IPS-15b (cell line): ENCODE measurements at regions not wholly inside any gene's neighbourhood (a gene's known extent, or its start where the extent isn't known, plus 50 kb on each side); places are given as distances from the start of the nearest gene placed in this dataset.

ENCODE experiments used
- H3K27me3 ChIP-seq: one replicate; pipeline ENCODE4 v1.6.1; 2013; ENCODE audit warnings: low read length; ENCODE audit not compliant: control insufficient read depth, insufficient read depth
- H3K36me3 ChIP-seq: one replicate; pipeline ENCODE4 v1.6.1; 2013; ENCODE audit warnings: low read length; ENCODE audit not compliant: control insufficient read depth, insufficient read depth
- H3K4me1 ChIP-seq: one replicate; pipeline ENCODE4 v1.6.1; 2013; ENCODE audit warnings: mild to moderate bottlenecking, low read length; ENCODE audit not compliant: control insufficient read depth, insufficient read depth
- H3K4me3 ChIP-seq: one replicate; pipeline ENCODE4 v1.5.1; 2013; ENCODE audit warnings: low read depth, low read length
- H3K9ac ChIP-seq: one replicate; pipeline ENCODE4 v1.6.1; 2013; ENCODE audit warnings: low read depth, mild to moderate bottlenecking, low read length
- H3K9me3 ChIP-seq: one replicate; pipeline ENCODE4 v1.6.1; 2013; ENCODE audit warnings: mild to moderate bottlenecking, low read length; ENCODE audit not compliant: control insufficient read depth, insufficient read depth

DNA sequence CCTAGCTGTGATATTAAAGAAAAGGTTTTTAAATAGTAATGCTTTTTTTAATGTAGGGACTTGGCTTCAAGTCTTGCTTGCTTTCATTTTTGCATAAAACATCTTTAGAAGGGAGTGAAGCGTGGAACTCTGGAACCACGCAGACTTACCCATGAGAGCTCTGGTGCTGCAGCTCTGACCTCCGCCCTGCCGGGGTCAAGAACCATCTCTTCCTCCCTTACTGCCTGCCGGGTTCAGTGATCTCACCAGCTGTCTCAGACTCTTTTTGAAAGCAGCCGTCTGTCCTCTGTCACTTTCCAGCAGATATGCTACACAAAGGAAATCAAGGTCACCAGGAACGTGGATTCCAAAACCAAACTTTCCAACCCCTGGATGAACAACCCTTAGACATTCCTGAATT, 353.8 kb downstream of the GPR37 start:
- H3K9ac ChIP-seq, result no peak overlapping the region
- no peaks in the 10 kb centered on the region for H3K27me3 ChIP-seq
- H3K4me1 ChIP-seq, result no peaks in the 10 kb centered on the region
- H3K9me3 ChIP-seq, result no peaks in the 10 kb centered on the region
- no peaks in the 10 kb centered on the region for H3K36me3 ChIP-seq
- no peak overlapping the region for H3K4me3 ChIP-seq

DNA sequence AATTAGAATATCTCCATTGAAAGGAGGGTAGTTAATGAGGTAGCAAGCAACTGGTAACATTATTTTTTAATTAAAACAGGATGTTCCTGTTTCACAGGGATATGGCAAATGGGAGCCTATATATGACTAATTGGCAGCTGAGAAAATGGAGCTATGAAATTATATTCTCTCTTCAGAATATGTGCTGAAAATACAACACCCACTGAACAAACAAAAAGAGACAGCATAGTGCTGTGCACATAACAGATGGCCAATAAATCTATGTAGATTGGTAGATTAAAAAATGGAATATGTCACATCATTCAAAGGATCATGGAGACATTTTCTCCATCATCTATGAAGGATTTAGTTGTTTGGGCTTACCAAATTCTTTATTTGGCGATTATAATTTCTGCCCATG, 362.0 kb downstream of the GPR37 start:
- no peaks in the 10 kb centered on the region for H3K4me1 ChIP-seq

DNA sequence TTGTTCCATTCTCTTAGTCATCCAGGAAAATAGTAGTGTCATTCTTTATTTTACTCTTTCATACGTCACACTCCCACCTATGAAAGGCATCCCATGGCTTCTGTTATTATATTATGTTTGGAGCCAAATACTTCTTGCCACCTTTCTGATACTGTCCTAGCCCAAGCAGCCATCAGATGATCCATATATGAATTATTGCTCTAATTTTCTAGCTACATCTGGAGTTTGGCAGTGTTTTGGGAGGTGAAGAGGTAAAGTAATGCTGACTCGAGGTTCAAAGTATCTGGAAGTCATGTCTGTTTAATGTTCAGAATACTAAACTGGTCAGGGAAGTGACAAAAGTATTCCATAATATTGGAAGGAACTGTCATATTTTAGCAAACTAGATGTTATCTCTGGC, 362.5 kb downstream of the GPR37 start:
- Histone ChIP-seq H3K27me3 (no peaks in the 10 kb centered on the region), H3K36me3 (no peaks in the 10 kb centered on the region), H3K9ac (no peak overlapping the region), H3K4me3 (no peak overlapping the region), H3K9me3 (no peaks in the 10 kb centered on the region), H3K4me1 (no peaks in the 10 kb centered on the region)

More for the DNA sequence above, 362.0 kb downstream of the GPR37 start:
- no peaks in the 10 kb centered on the region for H3K36me3 ChIP-seq
- H3K27me3 ChIP-seq, result no peaks in the 10 kb centered on the region
- no peak overlapping the region for H3K9ac ChIP-seq
- H3K9me3 ChIP-seq, result no peaks in the 10 kb centered on the region
- no peak overlapping the region for H3K4me3 ChIP-seq

DNA sequence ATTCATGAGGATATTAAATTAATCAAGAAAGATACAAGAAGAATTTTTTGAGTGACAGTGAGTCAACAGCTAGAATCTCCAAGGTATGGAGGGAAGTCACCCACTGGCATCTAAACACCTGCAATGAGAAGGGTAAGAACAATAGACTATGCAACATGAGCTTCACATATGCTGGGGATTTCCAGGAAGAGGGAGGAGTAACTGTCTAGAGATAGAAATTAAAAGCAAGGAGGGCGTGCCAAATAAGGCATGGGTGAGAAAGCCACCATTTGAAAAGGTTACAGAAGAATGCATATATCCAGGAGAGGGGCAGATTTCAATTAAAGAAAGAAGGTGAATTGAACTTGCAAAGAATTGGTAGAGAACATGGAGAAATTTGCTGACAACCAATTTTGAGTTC, 365.7 kb downstream of the GPR37 start:
- H3K4me3 ChIP-seq, result no peak overlapping the region
- no peaks in the 10 kb centered on the region for H3K27me3 ChIP-seq
- no peaks in the 10 kb centered on the region for H3K4me1 ChIP-seq
- no peaks in the 10 kb centered on the region for H3K9me3 ChIP-seq
- no peaks in the 10 kb centered on the region for H3K36me3 ChIP-seq
- H3K9ac ChIP-seq, result no peak overlapping the region

DNA sequence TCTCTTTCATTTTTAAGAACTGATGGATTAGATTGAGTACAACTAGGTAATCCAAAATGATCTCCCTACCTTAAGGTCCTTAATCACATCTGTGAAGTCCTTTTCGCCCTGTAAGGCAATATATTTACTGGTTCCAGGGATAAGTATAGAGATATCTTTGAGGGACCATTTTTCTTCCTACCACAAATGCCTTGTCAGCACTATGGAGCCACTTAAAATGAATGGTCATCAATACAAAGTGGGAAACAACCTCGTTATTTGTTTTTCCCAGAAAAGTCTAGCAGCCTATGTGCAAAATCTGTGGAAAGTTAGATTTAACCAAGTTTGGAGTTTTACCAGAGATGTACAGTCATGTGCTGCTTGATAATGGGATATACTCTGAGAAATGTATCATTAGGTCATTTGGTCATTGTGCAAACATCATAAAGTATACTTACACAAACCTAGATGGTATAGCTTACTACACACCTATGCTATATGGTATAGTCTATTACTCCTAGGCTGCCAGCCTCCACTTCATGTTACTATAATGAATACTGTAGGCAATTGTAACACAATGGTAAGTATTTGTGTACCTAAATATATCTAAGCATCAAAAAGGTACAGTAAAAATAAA, 366.2 kb upstream of the TMEM229A start:
- no peak overlapping the region for H3K9ac ChIP-seq
- no peaks in the 10 kb centered on the region for H3K27me3 ChIP-seq
- H3K4me1 ChIP-seq, result no peaks in the 10 kb centered on the region
- no peaks in the 10 kb centered on the region for H3K9me3 ChIP-seq
- no peaks in the 10 kb centered on the region for H3K36me3 ChIP-seq
- H3K4me3 ChIP-seq, result no peak overlapping the region

DNA sequence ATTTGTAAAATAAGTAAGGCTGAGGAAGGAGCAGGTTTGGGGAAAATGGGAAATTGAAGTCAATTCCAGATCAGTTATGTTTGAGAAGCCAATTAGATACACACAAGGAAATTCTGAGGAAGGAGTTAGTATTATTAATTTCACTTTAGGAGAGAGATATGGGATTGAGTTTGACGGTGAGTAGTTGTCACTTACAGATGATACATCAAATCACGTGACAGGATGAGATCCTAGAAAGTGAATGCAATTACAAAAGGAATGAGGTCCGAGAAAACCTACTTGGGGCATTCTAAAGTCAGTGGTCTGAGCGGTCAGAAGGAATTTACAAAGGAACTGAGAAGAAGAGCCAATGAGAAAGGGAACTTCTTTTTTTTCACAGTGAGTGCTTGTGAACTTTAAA, 364.3 kb upstream of the TMEM229A start:
- Histone ChIP-seq H3K9me3 (no peaks in the 10 kb centered on the region), H3K4me1 (no peaks in the 10 kb centered on the region), H3K27me3 (no peaks in the 10 kb centered on the region), H3K9ac (no peak overlapping the region), H3K36me3 (no peaks in the 10 kb centered on the region), H3K4me3 (no peak overlapping the region)

DNA sequence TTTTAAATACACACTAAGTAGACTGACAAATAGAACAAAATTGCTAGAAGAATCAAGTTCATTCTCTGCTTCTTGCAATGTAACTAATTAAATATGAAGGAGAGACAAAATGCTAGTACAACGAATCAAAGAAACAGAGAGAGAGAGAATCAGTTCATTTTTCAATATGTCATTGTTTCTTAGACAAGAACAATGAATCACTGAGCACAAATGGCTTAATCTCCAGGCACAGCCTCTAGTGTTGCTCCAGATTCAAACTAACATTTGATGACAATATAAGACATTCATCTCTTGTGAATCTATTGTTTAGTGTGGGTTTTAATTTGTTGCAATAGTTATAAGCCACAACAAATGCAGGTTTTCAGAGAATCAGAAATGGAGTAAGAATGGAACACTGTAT, 357.4 kb upstream of the TMEM229A start:
- Histone ChIP-seq H3K36me3 (no peaks in the 10 kb centered on the region), H3K9ac (no peak overlapping the region), H3K27me3 (no peaks in the 10 kb centered on the region), H3K4me3 (no peak overlapping the region), H3K4me1 (no peaks in the 10 kb centered on the region), H3K9me3 (no peaks in the 10 kb centered on the region)

DNA sequence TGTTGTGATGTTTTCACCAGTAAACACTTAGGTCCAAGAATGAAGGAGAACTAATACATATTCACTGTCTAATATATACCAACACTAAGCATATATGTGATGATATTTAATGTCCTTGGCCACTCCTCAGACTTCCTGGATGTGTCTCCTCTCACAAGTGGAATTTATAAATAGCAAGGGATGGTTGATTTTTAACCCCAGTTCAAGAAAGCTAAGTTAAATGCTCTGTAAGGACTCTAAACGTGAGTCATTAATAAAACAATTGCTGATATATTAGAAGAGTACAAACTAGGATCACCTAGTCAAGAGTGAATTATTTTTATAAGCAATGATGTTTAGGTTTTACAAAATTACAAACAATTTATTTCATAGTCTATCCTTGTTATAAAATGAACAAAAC, 355.9 kb upstream of the TMEM229A start:
- no peak overlapping the region for H3K9ac ChIP-seq
- no peaks in the 10 kb centered on the region for H3K27me3 ChIP-seq
- no peaks in the 10 kb centered on the region for H3K36me3 ChIP-seq
- H3K9me3 ChIP-seq, result no peaks in the 10 kb centered on the region
- no peaks in the 10 kb centered on the region for H3K4me1 ChIP-seq
- no peak overlapping the region for H3K4me3 ChIP-seq

DNA sequence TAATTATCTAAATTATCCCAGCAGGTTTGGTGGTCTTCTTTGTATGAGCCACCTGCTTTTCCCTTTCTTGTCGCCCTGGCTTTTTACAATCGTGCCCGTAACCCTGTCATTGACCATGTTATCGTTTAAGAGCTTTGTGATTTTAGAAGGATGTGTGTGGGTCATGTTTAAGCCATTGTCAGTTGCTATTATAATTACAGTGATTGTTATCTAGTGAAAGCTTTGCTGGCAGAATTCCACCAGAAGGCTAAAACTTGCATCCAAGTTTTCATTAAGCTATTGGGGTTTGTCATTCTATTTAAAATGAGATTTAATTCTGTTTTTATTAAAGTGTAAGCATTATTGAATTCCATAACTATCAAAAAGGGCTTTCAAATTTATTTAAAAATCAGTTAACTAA, 354.2 kb upstream of the TMEM229A start:
- no peaks in the 10 kb centered on the region for H3K27me3 ChIP-seq
- H3K36me3 ChIP-seq, result no peaks in the 10 kb centered on the region
- H3K4me1 ChIP-seq, result no peaks in the 10 kb centered on the region
- no peak overlapping the region for H3K4me3 ChIP-seq
- H3K9ac ChIP-seq, result no peak overlapping the region
- H3K9me3 ChIP-seq, result no peaks in the 10 kb centered on the region

DNA sequence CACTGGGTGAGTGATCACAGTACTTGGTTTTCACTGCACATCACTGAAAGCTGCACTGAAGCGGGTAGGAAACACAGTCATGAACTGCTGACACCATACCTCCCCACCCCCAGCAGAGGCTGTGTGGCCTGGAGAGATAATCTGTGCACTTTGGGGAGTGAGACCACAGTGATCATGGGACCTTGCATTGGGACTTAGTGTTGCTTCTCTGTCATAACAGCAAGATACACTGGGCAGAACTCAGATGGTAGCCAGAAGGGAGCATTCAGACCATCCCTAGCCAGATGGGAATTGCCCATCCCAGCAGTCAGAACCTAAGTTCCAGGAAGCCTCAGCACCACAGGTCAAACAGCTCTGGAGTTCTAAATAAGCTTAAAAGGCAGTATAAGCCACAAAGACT, 346.4 kb upstream of the TMEM229A start:
- no peaks in the 10 kb centered on the region for H3K36me3 ChIP-seq
- no peak overlapping the region for H3K4me3 ChIP-seq
- no peaks in the 10 kb centered on the region for H3K9me3 ChIP-seq
- no peak overlapping the region for H3K9ac ChIP-seq
- no peaks in the 10 kb centered on the region for H3K27me3 ChIP-seq
- no peaks in the 10 kb centered on the region for H3K4me1 ChIP-seq

DNA sequence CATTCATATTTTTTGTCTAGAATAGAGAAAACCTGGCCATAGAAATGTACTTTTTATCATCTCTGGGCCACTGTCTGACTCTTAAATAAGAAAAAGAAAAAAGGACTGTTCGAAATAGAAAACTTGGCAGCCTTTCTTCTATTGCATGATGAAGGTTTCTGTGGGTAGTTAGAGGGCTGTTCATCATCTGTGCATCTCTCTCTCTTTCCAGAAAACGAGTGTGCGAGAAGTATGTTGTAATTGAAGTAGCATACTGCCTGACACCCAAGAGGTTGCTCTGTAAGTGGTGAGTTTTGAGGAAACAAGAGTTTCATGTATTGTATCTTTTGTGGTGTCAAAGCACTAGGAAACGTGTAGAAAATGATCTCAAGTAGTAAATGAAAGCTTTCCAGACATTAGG, 343.2 kb upstream of the TMEM229A start:
- H3K4me1 ChIP-seq, result no peaks in the 10 kb centered on the region

DNA sequence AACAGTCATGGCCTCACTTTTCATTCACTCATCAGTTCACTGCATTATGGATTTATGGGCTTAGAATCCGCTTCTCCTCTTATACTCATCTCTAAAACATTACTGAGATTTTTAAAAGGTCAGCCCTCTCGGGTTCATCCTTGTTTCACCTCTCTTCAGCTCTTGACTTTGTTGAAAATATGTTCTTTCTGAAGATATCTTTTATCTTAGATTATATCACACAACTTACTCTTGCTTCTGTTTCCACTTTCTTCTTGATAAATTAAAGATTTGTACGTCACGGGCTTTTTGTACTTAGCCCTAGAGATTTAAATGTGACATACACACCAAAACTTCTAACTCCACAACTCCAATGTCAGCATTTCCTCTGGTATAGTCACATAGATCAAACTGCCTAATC, 342.5 kb upstream of the TMEM229A start:
- no peaks in the 10 kb centered on the region for H3K36me3 ChIP-seq
- no peaks in the 10 kb centered on the region for H3K27me3 ChIP-seq
- no peaks in the 10 kb centered on the region for H3K4me1 ChIP-seq
- H3K9ac ChIP-seq, result no peak overlapping the region
- no peaks in the 10 kb centered on the region for H3K9me3 ChIP-seq
- H3K4me3 ChIP-seq, result no peak overlapping the region

More for the DNA sequence above, 343.2 kb upstream of the TMEM229A start:
- Histone ChIP-seq H3K4me3 (no peak overlapping the region), H3K9ac (no peak overlapping the region), H3K36me3 (no peaks in the 10 kb centered on the region), H3K27me3 (no peaks in the 10 kb centered on the region), H3K9me3 (no peaks in the 10 kb centered on the region)
